Calu3 (cell line): ENCODE measurements at regions not wholly inside any gene's neighbourhood (a gene's known extent, or its start where the extent isn't known, plus 50 kb on each side); places are given as distances from the start of the nearest gene placed in this dataset.

Experiments
- BruUV-seq: library from RNA; stranded (reverse); fragments of 400-500 nt; replicated peaks from 2 replicates; lab custom pipeline; 2021; lab: Mats Ljungman, UMichigan
- CTCF ChIA-PET: fragments of 300-600 bp; sonication (Branson Sonifier 250); formaldehyde crosslinking; loops from one replicate; lab custom pipeline; 2022; ENCODE audit warnings: antibody characterized with exemption; lab: Charles Lee
- DNase-seq: peaks from one replicate; pipeline ENCODE4 v3.0.0; 2022
- H3K27ac Mint-ChIP-seq: one replicate; pipeline ENCODE4 v1.8.0; 2022; ENCODE audit warnings: mixed read lengths; ENCODE audit not compliant: unreplicated experiment
- H3K27me3 Mint-ChIP-seq: one replicate; pipeline ENCODE4 v1.8.0; 2022; ENCODE audit warnings: mixed read lengths; ENCODE audit not compliant: unreplicated experiment
- H3K36me3 Mint-ChIP-seq: one replicate; pipeline ENCODE4 v1.8.0; 2022; ENCODE audit warnings: mild to moderate bottlenecking, moderate library complexity, mixed read lengths; ENCODE audit not compliant: insufficient read depth, unreplicated experiment
- H3K4me1 Mint-ChIP-seq: one replicate; pipeline ENCODE4 v1.8.0; 2022; ENCODE audit warnings: mild to moderate bottlenecking, low read depth, mixed read lengths; ENCODE audit not compliant: unreplicated experiment
- H3K4me3 Mint-ChIP-seq: one replicate; pipeline ENCODE4 v1.8.0; 2022; ENCODE audit warnings: mild to moderate bottlenecking, low read depth, moderate library complexity, mixed read lengths; ENCODE audit not compliant: unreplicated experiment
- H3K9me3 Mint-ChIP-seq: one replicate; pipeline ENCODE4 v1.8.0; 2022; ENCODE audit warnings: low read depth, mixed read lengths; ENCODE audit not compliant: unreplicated experiment
- CTCF ChIP-seq: fragments of 200-600 bp; IDR thresholded peaks from one replicate; pipeline ENCODE4 v1.8.0; 2022; ENCODE audit warnings: antibody characterized with exemption; ENCODE audit not compliant: unreplicated experiment
- intact Hi-C: fragments of 100-400 bp; cut with micrococcal nuclease; formaldehyde crosslinking; loops from one replicate; pipeline ENCODE4 v1.10.0; 2022; ENCODE audit not compliant: unreplicated experiment

GRCh38 chr16:85436636-85437165, 176.4 kb upstream of the GSE1 start:
- CTCF ChIA-PET, result interaction anchor here (1.7 to 2.1 kb wide), 3 partner anchors 8 to 24 kb away, joined by 3 to 7 read pairs (median 4); no protein-coding TSS in a partner anchor
- TF ChIP-seq CTCF, result no peak
- H3K4me1 Mint-ChIP-seq, result peaks cover 9% of the 10 kb centered on the region
- H3K4me3 Mint-ChIP-seq, result no peak overlapping the region
- H3K9me3 Mint-ChIP-seq, result no peaks in the 10 kb centered on the region
- no peak for DNase-seq
- H3K27ac Mint-ChIP-seq, result no peak overlapping the region
- intact Hi-C loops, result no loop called here
- H3K36me3 Mint-ChIP-seq, result no peaks in the 10 kb centered on the region
- no TSS peak for BruUV-seq
- H3K27me3 Mint-ChIP-seq, result peaks cover 75% of the 10 kb centered on the region

GRCh38 chr16:85437166-85438052, 175.7 kb upstream of the GSE1 start:
- Mint-ChIP-seq H3K27ac (no peak overlapping the region), H3K27me3 (peaks cover 75% of the 10 kb centered on the region), H3K9me3 (no peaks in the 10 kb centered on the region), H3K36me3 (no peaks in the 10 kb centered on the region), H3K4me3 (no peak overlapping the region), H3K4me1 (peaks cover 9% of the 10 kb centered on the region)
- intact Hi-C loops, result no loop called here
- CTCF ChIA-PET, result interaction anchor here (1.1 to 2.1 kb wide), 4 partner anchors 9 to 23 kb away, joined by 3 to 7 read pairs (median 4); no protein-coding TSS in a partner anchor
- TF ChIP-seq CTCF, result no peak
- peak; percentile 48 for DNase-seq
- BruUV-seq, result no TSS peak

GRCh38 chr16:85438981-85439685, 174.0 kb upstream of the GSE1 start:
- intact Hi-C loops, result no loop called here
- Mint-ChIP-seq H3K9me3 (no peaks in the 10 kb centered on the region), H3K36me3 (no peaks in the 10 kb centered on the region), H3K27ac (no peak overlapping the region), H3K4me3 (no peak overlapping the region), H3K4me1 (peaks cover 9% of the 10 kb centered on the region), H3K27me3 (peaks cover 73% of the 10 kb centered on the region)
- BruUV-seq, result no TSS peak
- CTCF ChIA-PET, result no interaction called here
- no peak for DNase-seq
- TF ChIP-seq CTCF, result no peak

- CTCF ChIA-PET, result no interaction called here
- Mint-ChIP-seq H3K27ac (no peak overlapping the region), H3K4me3 (no peak overlapping the region), H3K27me3 (peaks cover 81% of the 10 kb centered on the region), H3K9me3 (no peaks in the 10 kb centered on the region), H3K36me3 (no peaks in the 10 kb centered on the region), H3K4me1 (peaks cover 9% of the 10 kb centered on the region)
- intact Hi-C loops, result no loop called here
- no peak for DNase-seq
- BruUV-seq, result no TSS peak
- no peak for TF ChIP-seq CTCF
Observed at GRCh38 chr16:85440744-85441143, 172.4 kb upstream of the GSE1 start.
